ENCODE measurements at regions not wholly inside any gene's neighbourhood (a gene's known extent, or its start where the extent isn't known, plus 50 kb on each side); places are given as distances from the start of the nearest gene placed in this dataset.

GRCh38 chr18:8513249-8513648, 96.0 kb upstream of the RAB12 start:
- no peak overlapping the region for H2AFZ ChIP-seq (ENCODE audit: low read depth, low read length, poor library complexity, severe bottlenecking)
- H3K9me3 ChIP-seq (ENCODE audit: control insufficient read depth in 1 of 2, insufficient read depth in 1 of 2, low read depth in 1 of 2, low read length in 2 of 2): no peaks in the 10 kb centered on the region
- H3K4me2 ChIP-seq (ENCODE audit: low read length): no peak overlapping the region
- H3K4me3 ChIP-seq (replicated peaks in 1 of 2; ENCODE audit: low read depth in 1 of 2, low read length in 2 of 2): no peak overlapping the region
- intact Hi-C loops (cut with micrococcal nuclease): no loop called here
- ChIA-PET POLR2A (no interaction called here), CTCF (no interaction called here), RAD21 (ENCODE audit: low non-redundant PET in 1 of 2, low total read pairs in 2 of 2, uncharacterized antibody in 2 of 2, unreplicated experiment in 2 of 2) (no interaction called here)
- no peaks in the 10 kb centered on the region for H4K20me1 ChIP-seq (ENCODE audit: insufficient read depth)
- BruUV-seq (replicated peaks): no TSS peak
- H3K36me3 ChIP-seq (ENCODE audit: control insufficient read depth in 1 of 2, insufficient read depth in 2 of 2, low read length in 2 of 2): no peaks in the 10 kb centered on the region
- H3K4me1 ChIP-seq (ENCODE audit: control insufficient read depth in 1 of 2, insufficient read depth in 2 of 2, low read length in 2 of 2): peaks cover 0 to 7% of the 10 kb centered on the region in 2 experiments; a peak in 2 of 4 replicates
- DNase-seq (ENCODE audit: low read depth, low spot score) (no peak), ATAC-seq (no peak)
- TF ChIP-seq EGR1 (IDR thresholded peaks at IDR 0.05; ENCODE audit: low read depth) (no peak), YY1 (IDR thresholded peaks at IDR 0.05; ENCODE audit: extremely low read depth, insufficient replicate concordance, low read depth, low read length) (no peak), CBX3 (IDR thresholded peaks at IDR 0.05; ENCODE audit: low read depth) (no peak), JUND (IDR thresholded peaks at IDR 0.05) (no peak), ZNF274 (IDR thresholded peaks at IDR 0.05; ENCODE audit: low read depth, low read length) (no peak), EZH2phosphoT487 (IDR thresholded peaks at IDR 0.05; ENCODE audit: borderline replicate concordance) (no peak), FOSL1 (IDR thresholded peaks at IDR 0.05; ENCODE audit: low read depth) (no peak), POLR2A (IDR thresholded peaks at IDR 0.05; ENCODE audit: borderline replicate concordance, extremely low read depth, insufficient read depth, insufficient read length) (no peak), ELF1 (IDR thresholded peaks at IDR 0.05; ENCODE audit: borderline replicate concordance, low read depth) (no peak), SP1 (IDR thresholded peaks at IDR 0.05; ENCODE audit: low read depth) (no peak), SIN3A (IDR thresholded peaks at IDR 0.05; ENCODE audit: low read depth) (no peak), EZH2 (IDR thresholded peaks at IDR 0.05) (no peak), ZBTB33 (IDR thresholded peaks at IDR 0.05; ENCODE audit: extremely low read depth, insufficient replicate concordance, low read length) (no peak), CTCF (IDR thresholded peaks at IDR 0.05 in 2 of 3, conservative IDR thresholded peaks at IDR 0.05 in 1 of 3; ENCODE audit: borderline replicate concordance in 1 of 3, insufficient read depth in 1 of 3, low read depth in 2 of 3, low read length in 2 of 3) (no peak), CEBPB (IDR thresholded peaks at IDR 0.05; ENCODE audit: low read depth) (no peak)
- TF ChIP-seq, protein P1, sequence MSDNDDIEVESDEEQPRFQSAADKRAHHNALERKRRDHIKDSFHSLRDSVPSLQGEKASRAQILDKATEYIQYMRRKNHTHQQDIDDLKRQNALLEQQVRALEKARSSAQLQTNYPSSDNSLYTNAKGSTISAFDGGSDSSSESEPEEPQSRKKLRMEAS (IDR thresholded peaks at IDR 0.05): no peak
- H3K79me2 ChIP-seq (ENCODE audit: insufficient read depth, low read length): no peaks in the 10 kb centered on the region
- H3K9me2 ChIP-seq (ENCODE audit: insufficient read depth): no peaks in the 10 kb centered on the region
- no peak overlapping the region for H3K9ac ChIP-seq (ENCODE audit: low read length)
- no peak overlapping the region for H3K27ac ChIP-seq (ENCODE audit: low read depth, low read length)
- 0 out of 2 replicates have a peak, but pooled peaks cover 8% of the 10 kb centered on the region for H3K27me3 ChIP-seq (ENCODE audit: insufficient read depth, low read length)
